Lower leg skin (tissue), 4 donors: ENCODE measurements at regions not wholly inside any gene's neighbourhood (a gene's known extent, or its start where the extent isn't known, plus 50 kb on each side); places are given as distances from the start of the nearest gene placed in this dataset.

Source experiments
- DNase-seq, 2 donors: peaks; one replicate each; pipeline ENCODE4 v3.0.0-alpha.2; 2019; ENCODE audit warnings: low spot score in 2 of 2
- H3K4me3 ChIP-seq: fragments of 200-600 bp; sonication (generic); 2 replicates; pipeline ENCODE4 v1.5.1; 2017; ENCODE audit warnings: mild to moderate bottlenecking, low read depth; ENCODE audit not compliant: poor library complexity, severe bottlenecking
- CTCF ChIP-seq, 3 donors: fragments of 450-650 bp; IDR thresholded peaks; one replicate each; pipeline ENCODE4 v1.5.1; 2016; ENCODE audit warnings: antibody characterized with exemption in 3 of 3, mild to moderate bottlenecking in 3 of 3, moderate library complexity in 2 of 3
- POLR2A ChIP-seq, 2 donors: fragments of 450-650 bp; IDR thresholded peaks; one replicate each; pipeline ENCODE4 v1.6.1; 2016 to 2017; ENCODE audit warnings: antibody characterized with exemption in 2 of 2, mild to moderate bottlenecking in 1 of 2, moderate library complexity in 1 of 2
- WGBS, 2 donors: methylation state at CpG; one replicate each; pipeline ENCODE4 v1.1.5; 2018; 5-methylcytosine and 5-hydroxymethylcytosine counted together
- intact Hi-C: fragments of 100-400 bp; cut with DNase I; formaldehyde crosslinking; loops from one replicate; pipeline ENCODE4 v1.15.0; 2023; ENCODE audit warnings: low total_unique reads

GRCh38 chr3:163914567-163914966 is 1163.7 kb downstream of the SI start:
- no peak overlapping the region for H3K4me3 ChIP-seq
- 90 to 95% methylated on average over 1 of the region's 1 CpG for WGBS, 2 donors
- DNase-seq: no peak
- TF ChIP-seq CTCF (IDR thresholded peaks at IDR 0.05): no peak
- intact Hi-C loops: no loop called here

- intact Hi-C loops: no loop called here
- DNase-seq: no peak
- TF ChIP-seq POLR2A (IDR thresholded peaks at IDR 0.05): no peak
- no peak for TF ChIP-seq CTCF (IDR thresholded peaks at IDR 0.05)
- no peak overlapping the region for H3K4me3 ChIP-seq
- WGBS, 2 donors: 81 to 84% methylated on average over 7 of the region's 7 CpGs
Observed at GRCh38 chr3:163891771-163892170, 1186.5 kb downstream of the SI start.

- no peak overlapping the region for H3K4me3 ChIP-seq
- intact Hi-C loops: no loop called here
- no peak for TF ChIP-seq CTCF (IDR thresholded peaks at IDR 0.05)
- TF ChIP-seq POLR2A (IDR thresholded peaks at IDR 0.05): no peak
- no peak for DNase-seq
- WGBS, 2 donors: 90 to 92% methylated on average over 2 of the region's 2 CpGs
Observed at GRCh38 chr3:163890661-163891060, 1187.6 kb downstream of the SI start.

GRCh38 chr3:163879172-163879571 is 1199.1 kb downstream of the SI start:
- intact Hi-C loops: no loop called here

GRCh38 chr3:163878396-163878795 is 1199.9 kb downstream of the SI start:
- DNase-seq: no peak
- no peak overlapping the region for H3K4me3 ChIP-seq
- WGBS, 2 donors: 86 to 91% methylated on average over 4 of the region's 4 CpGs
- intact Hi-C loops: no loop called here
- TF ChIP-seq POLR2A (IDR thresholded peaks at IDR 0.05) (no peak), CTCF (IDR thresholded peaks at IDR 0.05) (no peak)

More at GRCh38 chr3:163879172-163879571, 1199.1 kb downstream of the SI start:
- 90 to 91% methylated on average over 4 of the region's 4 CpGs for WGBS, 2 donors
- TF ChIP-seq POLR2A (IDR thresholded peaks at IDR 0.05) (no peak), CTCF (IDR thresholded peaks at IDR 0.05) (no peak)
- H3K4me3 ChIP-seq: no peak overlapping the region
- no peak for DNase-seq

GRCh38 chr3:163877805-163878204 is 1200.5 kb downstream of the SI start:
- intact Hi-C loops: no loop called here
- DNase-seq: no peak
- 80 to 82% methylated on average over 2 of the region's 2 CpGs for WGBS, 2 donors

More at GRCh38 chr3:163877805-163878204, 1200.5 kb downstream of the SI start:
- no peak for TF ChIP-seq CTCF (IDR thresholded peaks at IDR 0.05)
- no peak for TF ChIP-seq POLR2A (IDR thresholded peaks at IDR 0.05)
- H3K4me3 ChIP-seq: no peak overlapping the region
